ENCODE measurements at regions not wholly inside any gene's neighbourhood (a gene's known extent, or its start where the extent isn't known, plus 50 kb on each side); places are given as distances from the start of the nearest gene placed in this dataset.

DNA sequence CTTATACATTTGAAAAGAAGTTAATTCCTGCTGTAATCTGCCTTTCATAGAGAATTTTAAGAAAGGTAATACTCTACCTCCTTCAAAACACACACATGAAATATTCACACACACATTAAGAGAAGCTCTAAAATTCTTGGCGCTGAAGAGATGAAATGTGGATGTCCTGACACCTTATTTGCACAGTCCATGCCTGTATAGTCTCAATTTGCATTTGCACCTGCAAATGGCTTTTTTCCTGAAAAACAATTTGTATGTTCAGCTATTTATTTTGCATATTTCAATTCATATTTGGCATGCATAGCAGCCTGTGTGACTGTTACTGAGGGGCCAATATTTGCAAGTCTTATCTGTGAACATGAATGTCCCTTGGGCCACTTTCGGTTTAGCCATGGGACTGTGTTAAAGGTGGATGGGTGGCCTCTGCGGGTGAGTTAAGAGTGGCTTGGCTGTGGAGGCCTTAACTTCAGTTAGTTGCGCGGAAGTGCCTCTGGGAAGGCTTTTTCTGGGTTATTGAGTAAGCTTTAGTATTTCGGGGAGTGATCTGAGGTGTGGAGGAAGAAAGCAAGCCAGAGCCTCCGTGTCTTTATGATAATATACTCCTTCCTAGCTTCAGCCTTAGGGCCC lies 443.3 kb upstream of the FAT1 start (continued):
- TF ChIP-seq CHD7 (IDR thresholded peaks at IDR 0.05; ENCODE audit: insufficient replicate concordance, low read length) (no peak), CTCF (IDR thresholded peaks at IDR 0.05; ENCODE audit: control extremely low read depth in 1 of 3, insufficient read depth in 1 of 3, low read depth in 1 of 3, low read length in 3 of 3) (no peak), POLR2AphosphoS5 (IDR thresholded peaks at IDR 0.05; ENCODE audit: low read depth, low read length) (no peak), KDM5A (IDR thresholded peaks at IDR 0.05; ENCODE audit: low read length) (no peak)

Measured in H1 (cell line).